ENCODE measurements at regions not wholly inside any gene's neighbourhood (a gene's known extent, or its start where the extent isn't known, plus 50 kb on each side); places are given as distances from the start of the nearest gene placed in this dataset.

- Histone ChIP-seq H3K36me3 (ENCODE audit: control insufficient read depth in 2 of 2, insufficient read depth in 2 of 2, low read length in 1 of 2) (no peaks in the 10 kb centered on the region), H3K4me3 (no peak overlapping the region), H3K27ac (ENCODE audit: control insufficient read depth, insufficient read depth) (no peak overlapping the region), H3K79me2 (ENCODE audit: control insufficient read depth, insufficient read depth, low read length) (no peaks in the 10 kb centered on the region), H4K20me1 (ENCODE audit: control insufficient read depth, insufficient read depth) (no peaks in the 10 kb centered on the region), H3K4me2 (ENCODE audit: control insufficient read depth, insufficient read depth) (no peak overlapping the region), H3K9me3 (replicated peaks; ENCODE audit: control insufficient read depth, insufficient read depth, low read length) (no peaks in the 10 kb centered on the region), H3K4me1 (ENCODE audit: control insufficient read depth, insufficient read depth, low read length) (no peaks in the 10 kb centered on the region), H3K27me3 (replicated peaks in 1 of 2; ENCODE audit: control insufficient read depth in 2 of 2, insufficient read depth in 2 of 2, low read length in 1 of 2) (no peaks in the 10 kb centered on the region), H3K9ac (ENCODE audit: control insufficient read depth, insufficient read depth, low read length) (no peak overlapping the region), H2AFZ (ENCODE audit: control insufficient read depth, low read depth, low read length) (no peak overlapping the region)
- 31% methylated on average over 6 of the region's 6 CpGs for WGBS (ENCODE audit: insufficient coverage, insufficient replicate concordance, low lambda C conversion rate, missing lambda C conversion rate)
- intact Hi-C loops (cut with micrococcal nuclease; ENCODE audit: unreplicated experiment) = no loop called here
- FAIRE-seq (no peak), DNase-seq (ENCODE audit: low read depth, low spot score) (no peak), ATAC-seq (no peak)
- ChIA-PET POLR2A (no interaction called here), RAD21 (ENCODE audit: unreplicated experiment) (no interaction called here), CTCF (no interaction called here), SMC1A (ENCODE audit: uncharacterized antibody, unreplicated experiment) (no interaction called here)
- in situ Hi-C loops (cut with MboI) = no loop called here
- BruUV-seq (replicated peaks) = no TSS peak
- no peak for TF ChIP-seq USF1 (IDR thresholded peaks at IDR 0.05; ENCODE audit: borderline replicate concordance, extremely low read length, insufficient read depth, low read depth, low read length)
- TF ChIP-seq CBFB (IDR thresholded peaks at IDR 0.05; ENCODE audit: low read depth) = no peak
- no peak for TF ChIP-seq BCLAF1 (IDR thresholded peaks at IDR 0.05)
- no peak for TF ChIP-seq RUNX3 (IDR thresholded peaks at IDR 0.05; ENCODE audit: low read length)
- TF ChIP-seq PBX3 (IDR thresholded peaks at IDR 0.05; ENCODE audit: insufficient replicate concordance, low read depth, low read length) = no peak
- TF ChIP-seq BMI1 (IDR thresholded peaks at IDR 0.05; ENCODE audit: borderline replicate concordance) = no peak
- no peak for TF ChIP-seq RELA (IDR thresholded peaks at IDR 0.05; ENCODE audit: borderline replicate concordance, partially characterized antibody)
- no peak for TF ChIP-seq NFXL1 (IDR thresholded peaks at IDR 0.05; ENCODE audit: borderline replicate concordance)
- TF ChIP-seq ZBED1 (IDR thresholded peaks at IDR 0.05; ENCODE audit: borderline replicate concordance) = no peak
- no peak for TF ChIP-seq ZNF592 (IDR thresholded peaks at IDR 0.05)
- TF ChIP-seq FOXK2 (IDR thresholded peaks at IDR 0.05) = no peak
- no peak for TF ChIP-seq MTA3 (IDR thresholded peaks at IDR 0.05; ENCODE audit: borderline replicate concordance, low read length)
- no peak for TF ChIP-seq NKRF (conservative IDR thresholded peaks at IDR 0.05)
- TF ChIP-seq MXI1 (IDR thresholded peaks at IDR 0.05; ENCODE audit: low read depth, low read length) = no peak
Measured at GRCh38 chr4:136150046-136150445, 1382.2 kb downstream of the PCDH18 start.
